K562 (cell line): ENCODE measurements at regions not wholly inside any gene's neighbourhood (a gene's known extent, or its start where the extent isn't known, plus 50 kb on each side); places are given as distances from the start of the nearest gene placed in this dataset.

Source experiments
- CBX3 ChIP-seq, 2 experiments: IDR thresholded peaks; 1 replicate in 1 of 2; 2 replicates in 1 of 2; pipeline ENCODE4 v1.6.1; 2012; ENCODE audit warnings: inconsistent platforms in 2 of 2, low read length in 2 of 2, borderline replicate concordance in 1 of 2, control low read depth in 1 of 2
- ELK3 ChIP-seq: fragments of 450-650 bp; formaldehyde crosslinking; IDR thresholded peaks from 2 replicates; pipeline ENCODE4 v1.4.0; 2020; ENCODE audit warnings: mild to moderate bottlenecking
- GATAD2A ChIP-seq: fragments of 450-650 bp; IDR thresholded peaks from 2 replicates; pipeline ENCODE4 v1.6.1; 2017
- KLF13 ChIP-seq: fragments of 450-650 bp; IDR thresholded peaks from 2 replicates; pipeline ENCODE4 v1.6.1; 2016; ENCODE audit warnings: missing genetic modification characterization, low read depth, mild to moderate bottlenecking, missing compliant biosample characterization, moderate library complexity, borderline replicate concordance
- MCM3 ChIP-seq: fragments of 450-650 bp; IDR thresholded peaks from 2 replicates; pipeline ENCODE4 v1.6.1; 2016
- NFXL1 ChIP-seq: fragments of 450-650 bp; formaldehyde crosslinking; IDR thresholded peaks from 2 replicates; pipeline ENCODE4 v1.4.0; 2021; ENCODE audit warnings: mild to moderate bottlenecking
- PHF20 ChIP-seq: fragments of 450-650 bp; IDR thresholded peaks from 2 replicates; pipeline ENCODE4 v1.6.1; 2018; ENCODE audit not compliant: partially characterized antibody
- RBFOX2 ChIP-seq: fragments of 200-400 bp; formaldehyde crosslinking; IDR thresholded peaks from 2 replicates; pipeline ENCODE4 v1.6.1; 2017; ENCODE audit warnings: low read depth, mild to moderate bottlenecking, low read length, moderate library complexity
- RCOR1 ChIP-seq, 2 experiments: IDR thresholded peaks; 2 replicates each; pipeline ENCODE4 v1.6.1; 2012; ENCODE audit warnings: low read depth in 2 of 2, low read length in 2 of 2, borderline replicate concordance in 1 of 2, improper control_type of control experiment in 1 of 2
- SRF ChIP-seq, 2 experiments: fragments of 250-450, 450-650 bp in 1 of 2; sonication (Bioruptor Pico) in 1 of 2; sonication (generic) in 1 of 2; formaldehyde crosslinking; IDR thresholded peaks; 2 replicates each; pipeline versions ENCODE4 v1.5.0 to v1.5.1; 2020 to 2022; ENCODE audit warnings: mild to moderate bottlenecking in 1 of 2, missing genetic modification reagents in 1 of 2
- ZFX ChIP-seq: sonication (generic); formaldehyde crosslinking; IDR thresholded peaks from 2 replicates; pipeline ENCODE4 v1.8.0; 2022; ENCODE audit warnings: mild to moderate bottlenecking, missing genetic modification reagents, moderate library complexity
- ZNF639 ChIP-seq, 2 experiments: fragments of 200-800 bp in 1 of 2; sonication (Bioruptor generic) in 1 of 2; sonication (generic) in 1 of 2; formaldehyde crosslinking in 1 of 2; IDR thresholded peaks in 1 of 2; conservative IDR thresholded peaks in 1 of 2; 2 replicates each; pipeline versions ENCODE4 v1.5.0 to v1.6.1; 2016 to 2020; ENCODE audit warnings: missing compliant biosample characterization in 1 of 2, missing genetic modification characterization in 1 of 2, missing genetic modification reagents in 1 of 2
- TF ChIP-seq, protein P1 (sequence below): fragments of 450-650 bp; IDR thresholded peaks from 2 replicates; pipeline ENCODE4 v1.6.1; 2016; ENCODE audit warnings: low read depth
- TF ChIP-seq, protein P2 (sequence below): fragments of 450-650 bp; formaldehyde crosslinking; IDR thresholded peaks from 2 replicates; pipeline ENCODE4 v1.4.0; 2022; ENCODE audit warnings: missing genetic modification characterization
- TF ChIP-seq, protein P3 (sequence below): sonication (generic); formaldehyde crosslinking; IDR thresholded peaks from 2 replicates; pipeline ENCODE4 v1.8.1; 2022; ENCODE audit warnings: missing genetic modification reagents

- TF ChIP-seq, protein P1, sequence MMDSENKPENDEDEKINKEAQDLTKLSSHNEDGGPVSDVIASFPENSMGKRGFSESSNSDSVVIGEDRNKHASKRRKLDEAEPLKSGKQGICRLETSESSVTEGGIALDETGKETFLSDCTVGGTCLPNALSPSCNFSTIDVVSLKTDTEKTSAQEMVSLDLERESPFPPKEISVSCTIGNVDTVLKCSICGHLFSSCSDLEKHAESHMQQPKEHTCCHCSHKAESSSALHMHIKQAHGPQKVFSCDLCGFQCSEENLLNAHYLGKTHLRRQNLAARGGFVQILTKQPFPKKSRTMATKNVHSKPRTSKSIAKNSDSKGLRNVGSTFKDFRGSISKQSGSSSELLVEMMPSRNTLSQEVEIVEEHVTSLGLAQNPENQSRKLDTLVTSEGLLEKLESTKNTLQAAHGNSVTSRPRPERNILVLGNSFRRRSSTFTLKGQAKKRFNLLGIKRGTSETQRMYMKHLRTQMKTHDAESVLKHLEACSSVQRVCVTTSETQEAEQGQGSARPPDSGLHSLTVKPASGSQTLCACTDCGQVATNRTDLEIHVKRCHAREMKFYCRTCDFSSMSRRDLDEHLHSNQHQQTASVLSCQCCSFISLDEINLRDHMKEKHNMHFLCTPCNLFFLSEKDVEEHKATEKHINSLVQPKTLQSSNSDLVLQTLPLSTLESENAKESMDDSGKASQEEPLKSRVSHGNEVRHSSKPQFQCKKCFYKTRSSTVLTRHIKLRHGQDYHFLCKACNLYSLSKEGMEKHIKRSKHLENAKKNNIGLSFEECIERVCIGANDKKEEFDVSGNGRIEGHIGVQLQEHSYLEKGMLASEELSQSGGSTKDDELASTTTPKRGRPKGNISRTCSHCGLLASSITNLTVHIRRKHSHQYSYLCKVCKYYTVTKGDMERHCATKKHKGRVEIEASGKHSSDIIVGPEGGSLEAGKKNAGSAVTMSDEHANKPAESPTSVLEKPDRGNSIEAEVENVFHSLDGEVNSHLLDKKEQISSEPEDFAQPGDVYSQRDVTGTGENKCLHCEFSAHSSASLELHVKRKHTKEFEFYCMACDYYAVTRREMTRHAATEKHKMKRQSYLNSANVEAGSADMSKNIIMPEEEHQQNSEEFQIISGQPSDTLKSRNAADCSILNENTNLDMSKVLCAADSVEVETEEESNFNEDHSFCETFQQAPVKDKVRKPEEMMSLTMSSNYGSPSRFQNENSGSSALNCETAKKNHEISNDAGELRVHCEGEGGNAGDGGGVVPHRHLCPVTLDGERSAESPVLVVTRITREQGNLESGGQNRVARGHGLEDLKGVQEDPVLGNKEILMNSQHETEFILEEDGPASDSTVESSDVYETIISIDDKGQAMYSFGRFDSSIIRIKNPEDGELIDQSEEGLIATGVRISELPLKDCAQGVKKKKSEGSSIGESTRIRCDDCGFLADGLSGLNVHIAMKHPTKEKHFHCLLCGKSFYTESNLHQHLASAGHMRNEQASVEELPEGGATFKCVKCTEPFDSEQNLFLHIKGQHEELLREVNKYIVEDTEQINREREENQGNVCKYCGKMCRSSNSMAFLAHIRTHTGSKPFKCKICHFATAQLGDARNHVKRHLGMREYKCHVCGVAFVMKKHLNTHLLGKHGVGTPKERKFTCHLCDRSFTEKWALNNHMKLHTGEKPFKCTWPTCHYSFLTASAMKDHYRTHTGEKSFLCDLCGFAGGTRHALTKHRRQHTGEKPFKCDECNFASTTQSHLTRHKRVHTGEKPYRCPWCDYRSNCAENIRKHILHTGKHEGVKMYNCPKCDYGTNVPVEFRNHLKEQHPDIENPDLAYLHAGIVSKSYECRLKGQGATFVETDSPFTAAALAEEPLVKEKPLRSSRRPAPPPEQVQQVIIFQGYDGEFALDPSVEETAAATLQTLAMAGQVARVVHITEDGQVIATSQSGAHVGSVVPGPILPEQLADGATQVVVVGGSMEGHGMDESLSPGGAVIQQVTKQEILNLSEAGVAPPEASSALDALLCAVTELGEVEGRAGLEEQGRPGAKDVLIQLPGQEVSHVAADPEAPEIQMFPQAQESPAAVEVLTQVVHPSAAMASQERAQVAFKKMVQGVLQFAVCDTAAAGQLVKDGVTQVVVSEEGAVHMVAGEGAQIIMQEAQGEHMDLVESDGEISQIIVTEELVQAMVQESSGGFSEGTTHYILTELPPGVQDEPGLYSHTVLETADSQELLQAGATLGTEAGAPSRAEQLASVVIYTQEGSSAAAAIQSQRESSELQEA = no peak
- TF ChIP-seq ZNF639 (CRISPR knock-in tag; conservative IDR thresholded peaks at IDR 0.05 in 1 of 2, IDR thresholded peaks at IDR 0.05 in 1 of 2) = no peak
- TF ChIP-seq SRF (CRISPR knock-in tag; IDR thresholded peaks at IDR 0.05) = no peak
- TF ChIP-seq, protein P2, sequence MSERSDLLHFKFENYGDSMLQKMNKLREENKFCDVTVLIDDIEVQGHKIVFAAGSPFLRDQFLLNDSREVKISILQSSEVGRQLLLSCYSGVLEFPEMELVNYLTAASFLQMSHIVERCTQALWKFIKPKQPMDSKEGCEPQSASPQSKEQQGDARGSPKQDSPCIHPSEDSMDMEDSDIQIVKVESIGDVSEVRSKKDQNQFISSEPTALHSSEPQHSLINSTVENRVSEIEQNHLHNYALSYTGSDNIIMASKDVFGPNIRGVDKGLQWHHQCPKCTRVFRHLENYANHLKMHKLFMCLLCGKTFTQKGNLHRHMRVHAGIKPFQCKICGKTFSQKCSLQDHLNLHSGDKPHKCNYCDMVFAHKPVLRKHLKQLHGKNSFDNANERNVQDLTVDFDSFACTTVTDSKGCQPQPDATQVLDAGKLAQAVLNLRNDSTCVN = no peak
- no peak for TF ChIP-seq ZFX
- TF ChIP-seq GATAD2A = no peak
- TF ChIP-seq PHF20 = no peak
- no peak for TF ChIP-seq MCM3
- TF ChIP-seq RCOR1 (IDR thresholded peaks at IDR 0.05; ENCODE audit: borderline replicate concordance in 1 of 2, low read depth in 2 of 2, low read length in 2 of 2) = no peak
- TF ChIP-seq CBX3 (IDR thresholded peaks at IDR 0.05; ENCODE audit: borderline replicate concordance in 1 of 2, low read length in 2 of 2) = no peak
- no peak for TF ChIP-seq ELK3 (CRISPR knock-in tag)
- no peak for TF ChIP-seq NFXL1 (CRISPR knock-in tag)
- TF ChIP-seq KLF13 (tag) = no peak
- TF ChIP-seq, protein P3, sequence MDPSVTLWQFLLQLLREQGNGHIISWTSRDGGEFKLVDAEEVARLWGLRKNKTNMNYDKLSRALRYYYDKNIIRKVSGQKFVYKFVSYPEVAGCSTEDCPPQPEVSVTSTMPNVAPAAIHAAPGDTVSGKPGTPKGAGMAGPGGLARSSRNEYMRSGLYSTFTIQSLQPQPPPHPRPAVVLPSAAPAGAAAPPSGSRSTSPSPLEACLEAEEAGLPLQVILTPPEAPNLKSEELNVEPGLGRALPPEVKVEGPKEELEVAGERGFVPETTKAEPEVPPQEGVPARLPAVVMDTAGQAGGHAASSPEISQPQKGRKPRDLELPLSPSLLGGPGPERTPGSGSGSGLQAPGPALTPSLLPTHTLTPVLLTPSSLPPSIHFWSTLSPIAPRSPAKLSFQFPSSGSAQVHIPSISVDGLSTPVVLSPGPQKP (CRISPR knock-in tag) = no peak
- no peak for TF ChIP-seq RBFOX2
Observed at GRCh38 chr4:144901141-144901540, 196.9 kb downstream of the ANAPC10 start (continued).
